SK-N-MC (cell line): ENCODE measurements at regions not wholly inside any gene's neighbourhood (a gene's known extent, or its start where the extent isn't known, plus 50 kb on each side); places are given as distances from the start of the nearest gene placed in this dataset.

Source experiments
- EZH2 ChIP-seq: fragments of 200-600 bp; sonication (generic); IDR thresholded peaks from one replicate; pipeline ENCODE4 v1.6.1; 2017; ENCODE audit warnings: antibody characterized with exemption
- POLR2AphosphoS5 ChIP-seq: IDR thresholded peaks from 2 replicates; pipeline ENCODE4 v1.6.1; 2012; ENCODE audit warnings: mild to moderate bottlenecking, low read depth, low read length, borderline replicate concordance

DNA sequence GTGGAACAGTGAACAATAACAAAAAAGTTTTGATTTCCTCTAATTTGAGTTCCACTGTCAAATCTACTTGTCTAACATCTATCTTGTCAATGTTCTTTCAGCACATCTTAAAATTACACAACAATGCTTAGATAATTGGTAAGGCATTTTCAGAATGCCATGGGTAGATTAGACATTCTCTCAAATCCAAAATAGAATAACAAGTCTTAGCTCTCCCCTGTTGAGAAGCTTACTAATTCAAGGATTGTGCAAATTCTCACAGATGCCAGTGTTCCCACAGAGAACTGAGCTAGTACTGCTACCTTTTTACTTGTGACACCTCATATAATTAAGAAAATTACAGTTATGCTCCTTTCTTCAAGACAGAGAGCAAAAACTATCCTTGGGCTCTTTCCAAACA is 2442.0 kb downstream of the PCDH7 start:
- no peak for TF ChIP-seq EZH2
- TF ChIP-seq POLR2AphosphoS5: no peak
